ENCODE measurements at regions not wholly inside any gene's neighbourhood (a gene's known extent, or its start where the extent isn't known, plus 50 kb on each side); places are given as distances from the start of the nearest gene placed in this dataset.

DNA sequence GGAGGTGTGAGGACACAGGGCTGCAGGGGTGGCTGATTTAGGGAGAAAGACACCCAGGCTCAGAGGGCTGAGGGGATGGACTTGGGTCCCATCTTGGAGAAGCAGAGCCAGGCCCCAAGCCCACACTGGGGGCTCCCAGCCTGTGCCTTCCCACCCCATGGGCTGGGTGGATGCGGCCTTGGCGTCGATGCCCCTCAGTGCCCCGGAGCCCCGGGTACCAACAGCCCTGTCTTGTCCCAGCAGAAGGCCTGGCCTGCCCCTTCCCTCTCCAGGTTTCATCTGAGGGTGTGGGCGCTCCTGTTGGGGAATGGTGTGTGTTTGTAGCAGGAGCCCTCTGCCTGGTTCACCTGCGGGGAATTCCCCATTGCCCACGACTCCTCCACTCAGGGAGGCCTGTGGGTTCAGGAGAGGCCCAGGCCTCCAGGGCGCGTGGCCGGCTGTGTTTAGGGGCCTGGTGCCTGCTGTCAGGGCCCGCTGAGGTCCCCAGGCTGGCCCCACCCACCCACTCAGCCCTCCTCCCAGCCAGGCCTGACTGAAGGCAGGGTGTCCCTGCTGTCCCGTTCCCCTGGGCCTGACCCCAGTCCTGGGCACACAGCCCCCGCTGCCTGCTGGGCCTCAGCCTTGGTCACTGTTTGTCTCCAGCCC is 51.1 kb upstream of the BEGAIN start:
- no peak for DNase-seq (ENCODE audit: low spot score)

DNA sequence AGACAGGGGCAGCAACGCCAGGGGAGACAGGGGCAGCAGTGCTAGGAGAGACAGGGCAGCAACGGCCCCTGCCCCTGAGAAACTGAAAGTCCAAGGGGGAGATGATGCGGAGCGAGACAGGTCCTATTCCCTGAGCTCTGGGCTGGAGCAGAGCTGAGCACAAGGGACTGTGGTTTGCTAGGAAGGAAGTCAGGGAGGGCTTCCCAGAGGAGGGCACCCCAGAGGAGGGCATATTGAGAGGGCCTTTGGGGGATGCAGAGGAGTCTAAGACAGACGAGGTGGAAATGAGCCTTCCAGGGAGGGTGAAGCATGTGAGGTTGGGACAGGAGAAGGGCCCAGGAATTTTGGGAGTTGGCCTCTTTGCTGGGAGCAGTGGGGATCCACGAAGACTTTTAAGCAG is 52.1 kb upstream of the BEGAIN start:
- no peak for DNase-seq (ENCODE audit: low spot score)

DNA sequence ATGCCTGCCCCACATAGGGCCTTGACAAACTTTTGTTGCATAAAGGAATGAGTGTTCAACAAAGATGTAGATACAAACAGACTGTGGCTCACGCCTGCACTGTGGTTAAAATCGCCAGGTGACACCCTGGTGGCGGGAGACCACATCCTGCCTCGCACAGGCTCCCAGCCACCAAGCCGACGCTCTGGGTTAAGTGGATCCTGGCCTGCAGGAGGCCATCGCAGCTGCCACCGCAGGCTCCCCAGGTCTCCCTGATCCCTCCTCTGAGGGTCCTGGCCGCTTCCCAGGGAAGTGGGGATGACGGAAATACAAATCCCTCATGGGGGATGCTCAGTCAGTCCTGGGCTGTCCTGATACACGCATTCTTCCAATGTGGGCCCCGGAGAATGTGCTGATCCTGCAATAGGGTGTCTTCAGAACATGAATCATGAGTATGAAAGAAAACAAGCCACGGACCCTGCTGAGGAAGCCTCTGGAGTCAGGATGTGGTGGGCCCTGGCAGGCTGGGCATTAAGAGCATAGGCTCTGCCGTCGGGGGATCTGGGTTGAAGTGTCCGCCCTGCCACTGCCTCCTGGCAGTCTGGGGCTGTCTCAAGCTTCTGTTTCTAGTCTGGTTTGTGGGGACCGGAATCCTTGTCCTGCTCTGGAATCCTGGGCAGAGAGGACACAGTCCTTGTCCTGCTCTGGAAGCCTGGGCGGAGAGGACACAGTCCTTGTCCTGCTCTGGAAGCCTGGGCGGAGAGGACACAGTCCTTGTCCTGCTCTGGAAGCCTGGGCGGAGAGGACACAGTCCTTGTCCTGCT is 53.5 kb upstream of the BEGAIN start:
- peak; percentile 84 for DNase-seq (ENCODE audit: low spot score)

DNA sequence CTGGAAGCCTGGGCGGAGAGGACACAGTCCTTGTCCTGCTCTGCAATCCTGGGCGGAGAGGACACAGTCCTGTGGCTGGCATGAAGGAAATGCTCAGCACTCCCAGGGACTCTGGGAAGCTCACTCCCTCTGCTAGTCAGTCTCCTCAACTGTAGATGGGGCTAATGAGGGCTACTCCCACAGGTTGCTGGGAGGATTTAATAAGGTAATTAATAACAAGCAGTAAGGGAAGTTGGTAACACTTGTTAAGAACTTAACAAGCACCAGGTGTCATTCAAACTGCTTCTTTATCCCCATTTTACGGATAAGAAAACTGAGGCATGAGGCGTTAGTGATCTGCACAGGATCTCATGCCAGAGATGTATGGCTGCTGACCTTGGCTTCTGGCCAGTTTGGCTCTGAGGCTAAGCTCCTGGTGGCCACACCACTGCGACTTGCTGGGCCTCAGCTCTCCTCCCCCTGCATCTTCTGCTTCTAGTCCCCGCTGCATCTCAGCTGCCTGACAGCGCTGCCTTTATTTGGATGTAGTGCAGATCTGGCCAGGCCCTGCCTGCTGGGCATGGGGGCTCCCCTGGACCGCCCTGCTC is 54.1 kb upstream of the BEGAIN start:
- DNase-seq (ENCODE audit: low spot score): no peak

DNA sequence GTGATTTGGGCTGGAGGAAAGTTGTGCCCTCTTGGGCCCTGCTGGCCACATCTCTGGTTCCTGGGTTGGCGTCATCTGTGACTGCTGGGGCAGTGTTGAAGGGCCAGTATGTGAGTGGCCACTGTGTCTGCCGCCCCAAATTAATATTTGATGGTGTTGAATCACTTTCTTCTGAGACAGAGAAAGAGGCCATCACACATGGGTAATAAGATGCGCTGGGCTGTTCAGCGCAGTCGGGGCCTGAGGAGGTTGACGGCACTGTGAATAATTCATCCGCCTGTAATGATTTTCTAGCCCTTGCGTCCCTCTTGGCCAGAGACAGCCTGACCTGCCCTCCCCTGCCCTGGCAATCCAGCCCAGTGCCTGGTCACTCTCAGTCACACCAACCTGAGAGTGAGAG is 56.2 kb upstream of the BEGAIN start:
- no peak for DNase-seq (ENCODE audit: low spot score)

DNA sequence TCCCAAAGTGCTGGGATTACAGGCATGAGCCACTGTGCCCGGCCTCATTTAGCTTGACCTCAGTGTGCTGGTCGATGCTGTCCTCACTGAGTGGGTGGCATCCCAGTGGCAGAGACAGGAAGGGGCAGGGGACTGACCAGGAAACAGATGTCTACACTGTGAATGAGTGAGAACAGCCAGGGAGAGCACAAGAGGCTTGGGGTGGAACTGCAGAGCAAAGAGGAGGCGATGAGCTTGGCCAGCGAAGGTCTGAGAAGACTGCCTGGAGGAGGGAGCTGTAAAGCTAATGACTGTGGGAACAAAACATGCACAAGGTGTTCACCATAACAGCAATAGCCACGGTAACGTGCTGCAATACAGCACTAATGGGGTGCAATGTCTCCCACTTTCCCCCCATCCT is 57.2 kb upstream of the BEGAIN start:
- DNase-seq (ENCODE audit: low spot score): no peak

DNA sequence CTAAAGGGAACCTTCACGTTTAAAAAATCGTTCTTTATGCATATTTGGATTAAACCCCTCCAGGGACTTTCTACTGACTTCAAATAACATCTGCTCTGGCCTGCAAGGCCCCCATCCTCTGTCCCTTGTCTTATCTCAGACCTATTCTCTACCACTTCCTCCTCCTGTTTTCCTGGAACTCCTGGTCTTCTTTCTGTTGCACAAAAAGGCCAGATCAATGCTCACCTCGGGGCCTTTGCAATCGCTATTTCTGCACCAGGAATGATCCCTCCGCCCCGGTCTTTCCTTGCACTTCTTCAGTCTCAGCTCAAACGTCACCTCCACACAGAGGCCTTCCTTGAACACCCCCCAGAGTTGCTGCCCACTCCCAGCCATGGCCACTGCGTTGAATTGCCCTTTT is 57.6 kb upstream of the BEGAIN start:
- no peak for DNase-seq (ENCODE audit: low spot score)

DNA sequence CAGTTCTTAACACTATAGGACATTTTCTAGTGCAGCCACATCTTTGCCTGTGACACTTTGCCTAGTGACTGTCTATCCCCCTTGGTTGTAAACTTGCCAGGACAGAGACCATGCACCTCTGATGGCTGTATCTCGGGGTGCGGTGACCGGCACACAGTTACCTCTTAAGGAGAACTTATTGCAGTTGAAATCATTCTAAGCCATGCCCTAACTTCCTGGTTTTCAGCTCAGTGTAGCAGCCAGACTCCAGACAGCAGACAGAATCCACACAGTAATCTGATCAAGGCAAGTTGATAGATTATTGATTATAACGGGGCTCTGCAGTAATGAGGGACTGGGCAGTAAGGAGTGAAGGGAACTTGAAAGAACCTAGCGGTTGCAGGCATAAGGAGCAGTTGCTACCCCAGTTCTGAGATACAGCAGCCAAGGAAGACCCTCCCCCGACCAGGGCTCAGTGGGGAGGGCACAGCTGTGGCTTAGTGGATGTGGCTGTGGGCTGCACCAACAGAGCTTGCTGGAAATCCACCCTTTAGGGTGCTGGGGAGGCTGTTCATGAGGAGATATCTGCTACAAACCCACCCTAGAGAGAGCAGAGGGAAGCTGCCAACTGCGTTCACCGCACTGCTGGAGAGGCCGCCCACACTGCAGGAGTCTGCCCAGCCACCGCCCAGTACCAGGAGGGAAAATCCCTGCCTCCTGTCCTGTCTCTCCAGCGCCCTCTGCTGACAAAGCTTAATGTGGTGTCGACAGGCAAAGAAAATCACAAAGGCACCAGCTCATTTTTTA is 58.2 kb upstream of the BEGAIN start:
- peak; percentile 89 for DNase-seq (ENCODE audit: low spot score)

DNA sequence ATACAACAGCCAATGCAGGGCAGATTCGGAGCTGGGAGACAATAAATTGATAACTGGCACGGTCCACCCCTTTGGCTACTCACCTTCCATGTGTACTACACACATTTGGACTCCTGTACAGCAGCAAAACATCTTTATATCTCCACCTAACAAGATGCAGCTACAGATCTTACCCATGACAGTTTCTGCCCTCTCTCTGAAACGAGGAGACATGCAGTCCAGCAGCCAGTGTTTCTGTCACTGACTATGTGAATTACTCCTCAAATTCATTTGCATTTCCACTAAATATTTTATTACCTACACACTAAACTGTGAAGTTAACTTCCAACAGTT is 58.7 kb upstream of the BEGAIN start:
- no peak for DNase-seq (ENCODE audit: low spot score)

DNA sequence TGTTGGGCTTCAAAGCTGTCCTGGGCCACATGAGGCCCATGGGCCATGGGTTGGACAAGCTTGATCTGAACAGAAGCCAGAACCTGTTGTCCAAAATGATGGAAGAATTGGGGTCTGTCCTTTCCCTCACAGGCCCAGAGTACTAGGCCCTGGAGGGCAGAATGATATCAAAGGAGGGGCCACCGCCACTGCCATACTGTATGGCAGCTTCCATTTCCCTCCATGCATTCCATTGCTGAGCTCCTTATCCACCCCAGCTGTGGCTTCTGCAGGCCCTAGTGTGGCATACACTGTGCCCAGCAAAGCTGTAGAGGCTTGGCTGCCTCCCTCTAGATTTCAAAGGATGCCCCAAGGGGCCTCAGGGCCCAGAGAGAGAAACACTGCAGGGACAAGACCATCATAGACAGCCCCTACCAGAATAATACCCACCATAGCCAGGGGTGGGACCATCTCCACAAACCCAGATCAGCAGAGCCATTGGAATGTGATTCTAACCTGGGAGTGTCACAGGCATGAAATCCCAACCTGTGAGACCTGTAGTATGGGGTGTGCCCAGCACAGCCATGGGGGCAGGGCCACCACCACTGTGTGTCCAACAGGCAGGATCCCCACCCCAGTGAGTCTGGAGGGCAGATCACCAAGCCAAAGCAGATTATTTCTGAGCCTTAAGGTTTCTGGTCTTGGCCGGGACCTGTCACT is 61.4 kb upstream of the BEGAIN start:
- DNase-seq (ENCODE audit: low spot score): no peak

DNA sequence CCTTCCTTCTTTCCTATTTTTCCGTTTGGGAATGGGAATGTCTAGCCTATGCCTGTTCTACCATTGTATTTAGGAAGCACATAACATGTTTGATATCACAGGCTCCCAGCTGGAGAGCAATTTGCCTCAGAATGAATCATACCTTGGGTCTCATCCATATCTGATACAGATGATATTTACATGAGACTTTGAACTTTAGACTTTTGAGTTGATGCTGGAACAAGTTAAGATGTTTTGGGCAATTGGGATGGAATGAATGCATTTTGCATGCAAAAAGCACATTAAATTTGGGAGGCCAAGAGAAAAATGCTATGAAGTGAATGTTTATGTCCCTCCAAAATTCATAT is 61.9 kb upstream of the BEGAIN start:
- no peak for DNase-seq (ENCODE audit: low spot score)

DNA sequence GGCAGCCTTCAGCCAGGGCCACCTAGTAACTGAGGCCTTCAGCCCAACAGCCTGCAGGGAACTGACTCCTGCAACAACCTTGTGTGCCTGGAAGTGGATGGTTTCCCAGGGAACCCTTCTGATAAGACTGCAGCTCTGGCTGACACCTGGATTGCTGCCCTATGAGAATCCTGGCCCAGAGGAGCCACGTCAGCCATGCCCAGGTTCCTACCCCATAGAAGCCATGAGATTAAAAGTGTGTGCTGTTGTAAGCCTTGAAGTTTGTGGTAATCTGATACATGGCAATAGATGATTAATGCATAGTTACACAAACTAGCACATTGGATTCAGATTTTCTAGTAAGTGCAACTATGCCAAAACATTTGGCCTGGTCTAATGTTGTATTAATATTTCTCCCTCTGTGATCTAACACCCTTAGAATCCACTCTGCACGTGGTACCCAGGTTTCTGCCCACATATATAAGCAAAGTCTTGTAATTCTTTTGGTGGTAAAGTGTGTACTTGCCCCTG is 64.8 kb upstream of the BEGAIN start:
- no peak for DNase-seq (ENCODE audit: low spot score)

DNA sequence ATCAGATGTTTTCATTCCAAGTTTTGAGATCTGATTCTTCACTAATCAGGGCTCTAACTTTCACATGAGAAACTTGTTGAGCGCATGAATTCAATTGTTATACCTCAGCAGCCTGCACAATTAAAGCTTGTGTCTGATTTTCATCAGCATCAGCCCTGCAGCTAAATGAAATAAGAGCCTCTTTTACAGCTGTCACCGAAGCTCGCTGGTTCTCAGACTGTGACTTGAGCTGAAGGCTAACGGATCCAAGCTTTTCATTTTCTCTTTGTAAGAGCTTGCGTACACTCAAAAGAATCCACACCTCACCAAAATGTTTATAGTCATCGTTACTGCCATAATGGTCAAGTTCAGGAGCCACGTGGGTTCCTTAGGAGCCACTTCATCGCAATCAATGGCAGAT is 65.5 kb upstream of the BEGAIN start:
- DNase-seq (ENCODE audit: low spot score): no peak

DNA sequence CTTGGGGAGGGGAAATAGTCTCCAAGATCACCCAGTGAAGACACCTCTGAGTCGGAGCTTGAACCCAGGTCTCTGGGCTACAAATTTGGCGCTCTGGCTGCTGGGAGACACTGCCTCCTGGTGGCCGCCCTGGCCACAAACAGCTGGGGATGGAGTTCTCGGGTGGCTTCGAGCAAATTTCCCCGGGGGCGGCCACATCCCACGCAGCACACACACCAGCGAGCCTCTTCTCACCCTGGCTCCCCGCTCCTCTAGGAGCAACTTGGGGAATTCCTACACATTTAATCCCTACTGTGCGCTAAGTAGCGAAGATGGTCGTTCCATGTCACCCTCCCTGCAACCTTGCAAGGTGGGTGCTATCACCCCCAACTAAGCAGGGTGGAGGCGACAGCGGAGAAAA is 66.2 kb upstream of the BEGAIN start:
- peak; percentile 16 for DNase-seq (ENCODE audit: low spot score)

DNA sequence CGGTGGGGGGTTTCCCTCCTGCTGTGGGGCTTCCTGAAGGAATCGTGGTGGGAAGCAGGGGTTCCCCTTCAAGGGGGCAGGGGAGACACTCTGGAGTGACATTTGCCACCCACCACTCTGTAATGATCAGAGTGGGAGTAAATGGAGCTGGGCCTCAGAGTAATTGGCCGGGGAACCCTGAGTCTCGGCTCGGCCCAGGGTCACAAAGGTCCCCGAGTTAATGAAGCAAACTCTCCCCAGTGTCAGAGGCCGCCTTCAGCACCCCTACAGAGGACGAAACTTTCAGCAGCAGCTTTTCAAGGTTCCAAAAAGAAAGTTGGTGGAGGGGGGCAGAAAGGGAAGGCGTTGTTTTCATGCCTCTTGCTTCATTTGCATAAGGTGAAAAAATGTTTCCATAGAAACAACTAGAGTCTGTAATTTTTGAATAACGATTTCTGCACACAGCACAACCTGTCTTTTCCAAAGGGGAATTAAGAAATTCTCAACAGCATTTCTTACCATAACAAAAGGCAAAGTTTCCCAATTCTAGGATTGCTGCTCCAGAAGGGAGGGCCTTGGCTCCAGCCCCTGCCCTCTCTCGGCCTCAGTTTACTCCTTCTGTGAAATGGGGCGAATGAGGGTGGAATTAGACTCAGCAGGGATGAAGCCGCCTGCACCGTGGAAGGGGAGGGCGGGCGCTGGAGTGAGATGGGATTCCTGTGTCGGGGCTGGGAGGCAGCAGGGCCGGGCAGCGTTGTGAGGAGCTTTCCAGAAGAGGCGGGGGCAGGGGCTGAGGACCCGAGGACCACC is 67.0 kb upstream of the BEGAIN start:
- no peak for DNase-seq (ENCODE audit: low spot score)

DNA sequence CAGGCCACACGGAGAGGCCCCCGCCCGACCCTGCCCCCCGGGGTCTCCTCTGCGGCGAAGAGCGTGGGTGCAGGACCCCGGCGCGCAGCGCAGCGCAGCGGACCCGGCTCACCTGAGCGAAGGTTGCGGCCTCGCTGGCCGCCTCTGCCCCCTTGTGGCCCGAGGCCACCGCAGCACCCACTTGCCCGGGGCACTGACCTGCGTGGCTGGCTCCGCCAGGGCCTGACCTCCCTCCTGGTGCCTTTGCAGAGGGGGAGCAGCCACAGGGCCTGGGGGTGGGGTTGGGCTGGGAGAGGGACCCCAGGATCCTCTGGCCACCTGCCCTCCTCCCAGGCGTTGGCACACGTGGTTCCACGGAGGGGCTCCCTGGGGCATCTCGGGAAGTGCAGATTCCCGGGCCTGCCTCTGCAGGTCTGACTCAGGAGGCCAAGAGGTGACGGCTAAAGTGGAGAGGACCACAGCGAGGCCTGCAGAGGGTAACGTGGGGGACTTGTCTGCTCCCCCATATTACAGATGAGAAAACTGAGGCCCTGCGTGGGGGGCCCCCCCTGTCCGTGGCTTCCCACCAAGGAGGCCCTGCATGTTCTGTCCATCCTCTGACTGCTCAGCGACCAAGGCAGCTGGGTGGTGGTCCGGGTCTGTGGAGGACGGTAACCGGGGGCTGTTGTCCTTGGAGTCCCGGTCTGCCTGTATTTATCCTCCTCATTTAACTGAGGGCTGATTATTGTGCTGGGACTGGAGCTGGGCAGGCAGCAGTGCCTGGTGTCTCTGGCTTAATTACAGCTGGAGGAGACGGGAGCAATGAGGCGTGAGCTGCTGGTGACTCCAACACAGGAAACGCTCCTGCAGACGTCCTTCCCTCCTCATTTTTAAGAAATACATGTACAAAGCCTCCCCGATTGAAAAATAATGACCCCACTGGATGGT is 67.9 kb upstream of the BEGAIN start:
- DNase-seq (ENCODE audit: low spot score): peak; percentile 16

DNA sequence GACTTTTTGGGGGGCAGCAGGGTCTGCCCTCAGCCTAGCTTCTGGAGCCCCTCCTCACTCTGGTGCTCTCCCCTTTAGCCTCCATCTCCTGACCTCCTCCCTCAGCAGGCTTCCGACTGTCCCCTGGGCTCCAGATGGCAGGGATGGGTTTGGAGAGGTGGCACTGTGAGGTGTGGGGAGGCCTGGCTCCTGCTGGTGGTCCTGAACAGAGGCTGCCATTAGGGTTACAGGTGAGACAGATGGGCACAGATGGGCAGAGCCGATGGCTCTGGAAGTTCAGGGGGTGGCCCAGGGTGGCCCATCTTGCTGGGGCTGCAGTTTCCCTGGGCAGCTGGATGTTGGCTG is 68.5 kb upstream of the BEGAIN start:
- no peak for DNase-seq (ENCODE audit: low spot score)

DNA sequence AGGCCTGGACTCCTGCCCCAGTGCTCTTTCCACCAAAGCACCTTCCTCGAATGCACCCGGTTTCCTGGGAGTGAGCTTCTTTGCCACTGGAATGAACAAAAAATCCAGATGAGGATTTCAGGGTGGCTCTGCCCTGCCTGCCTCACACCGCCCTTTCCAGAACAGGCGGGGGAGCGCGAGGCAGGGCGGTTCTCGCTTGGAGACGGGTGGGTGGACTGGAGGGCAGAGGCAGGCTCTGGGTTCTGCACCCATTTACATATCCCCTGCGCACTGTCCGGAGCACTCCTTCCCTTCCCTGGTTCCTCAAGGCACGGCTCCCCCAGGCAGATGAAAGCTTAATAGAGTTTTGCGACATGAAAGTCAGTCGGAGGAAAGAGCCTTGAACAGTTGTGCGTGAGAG is 69.7 kb upstream of the DLK1 start:
- DNase-seq (ENCODE audit: low spot score): no peak

DNA sequence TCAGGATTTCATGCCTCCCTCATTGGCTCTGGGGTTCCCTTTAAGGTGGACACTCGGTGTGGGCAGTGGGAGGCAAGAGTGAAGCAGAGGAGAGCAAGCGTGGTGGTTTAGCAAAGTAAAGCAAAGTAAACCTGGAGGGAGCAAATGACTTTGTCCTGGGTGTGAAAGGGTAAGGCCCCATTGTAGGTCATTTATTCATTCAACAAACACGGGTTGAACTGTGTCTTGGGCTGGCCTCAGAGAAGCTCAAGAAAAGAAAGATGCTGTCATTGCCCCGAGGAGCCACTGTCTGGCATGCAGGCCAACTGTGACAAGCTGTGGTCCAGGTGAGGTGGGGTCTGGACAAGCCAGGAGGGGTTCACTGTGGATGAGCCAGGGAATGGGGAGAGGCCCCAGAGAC is 68.9 kb upstream of the DLK1 start:
- DNase-seq (ENCODE audit: low spot score): no peak

DNA sequence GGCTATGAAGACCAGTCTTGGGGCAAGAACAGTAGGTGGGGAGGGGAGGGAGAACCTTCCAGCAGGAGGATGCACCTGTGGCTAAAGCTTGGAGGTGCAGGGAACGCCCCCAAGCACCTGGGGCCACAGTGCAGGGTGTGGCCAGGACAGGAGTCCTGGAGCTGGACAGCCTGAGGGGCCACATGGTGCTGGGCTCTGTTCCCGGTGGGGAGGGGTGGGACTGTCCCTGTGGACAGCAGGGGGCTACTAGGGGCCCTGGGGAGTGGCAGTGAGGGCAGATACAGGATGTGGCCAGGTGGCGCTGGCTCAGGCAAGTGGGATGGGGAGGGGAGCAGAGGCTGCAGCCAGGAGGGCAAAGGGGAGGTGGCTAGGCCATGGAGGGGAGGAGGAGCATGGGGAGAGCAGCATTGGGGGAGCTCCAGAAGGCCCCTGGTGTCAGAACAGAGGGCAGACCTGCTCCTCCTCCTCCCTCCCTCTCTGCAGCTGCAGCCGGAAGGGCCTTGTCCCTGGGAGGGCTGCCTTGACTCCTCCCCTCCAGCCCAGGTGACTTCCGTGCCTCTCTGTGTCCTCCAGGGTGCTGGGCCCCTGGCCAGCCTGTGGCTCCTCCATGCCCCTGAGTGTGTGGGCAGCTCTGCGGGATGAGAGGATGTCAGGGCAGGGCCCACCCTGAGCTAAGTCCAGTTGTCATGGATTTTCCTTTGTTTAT is 68.4 kb upstream of the DLK1 start:
- DNase-seq (ENCODE audit: low spot score): no peak
